ENCODE measurements at regions not wholly inside any gene's neighbourhood (a gene's known extent, or its start where the extent isn't known, plus 50 kb on each side); places are given as distances from the start of the nearest gene placed in this dataset.
"Not testable (repeated sequence)": the region's sequence is repeated elsewhere in the genome, so short reads cannot be mapped to it uniquely, and the experiment has no call there.

DNA sequence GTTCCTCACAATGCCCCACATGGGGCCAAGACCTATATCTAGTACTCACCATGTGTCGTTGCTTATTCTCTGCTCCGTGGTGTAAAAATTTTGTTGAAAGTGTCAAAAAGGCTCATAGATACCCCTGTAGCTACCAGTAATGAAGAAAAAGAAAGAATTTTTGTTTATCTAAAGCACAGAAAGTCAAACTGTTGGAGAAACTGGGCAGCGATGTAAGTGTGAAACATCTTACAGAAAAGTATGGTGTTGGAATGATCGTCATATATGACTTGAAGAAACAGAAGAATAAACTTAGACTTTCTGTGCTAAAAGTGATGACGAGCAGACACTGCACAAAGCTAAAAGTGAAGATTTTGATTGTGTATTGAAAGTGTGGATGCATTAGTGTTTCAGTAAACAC is 626.6 kb upstream of the GHITM start:
- TF ChIP-seq, protein P1, sequence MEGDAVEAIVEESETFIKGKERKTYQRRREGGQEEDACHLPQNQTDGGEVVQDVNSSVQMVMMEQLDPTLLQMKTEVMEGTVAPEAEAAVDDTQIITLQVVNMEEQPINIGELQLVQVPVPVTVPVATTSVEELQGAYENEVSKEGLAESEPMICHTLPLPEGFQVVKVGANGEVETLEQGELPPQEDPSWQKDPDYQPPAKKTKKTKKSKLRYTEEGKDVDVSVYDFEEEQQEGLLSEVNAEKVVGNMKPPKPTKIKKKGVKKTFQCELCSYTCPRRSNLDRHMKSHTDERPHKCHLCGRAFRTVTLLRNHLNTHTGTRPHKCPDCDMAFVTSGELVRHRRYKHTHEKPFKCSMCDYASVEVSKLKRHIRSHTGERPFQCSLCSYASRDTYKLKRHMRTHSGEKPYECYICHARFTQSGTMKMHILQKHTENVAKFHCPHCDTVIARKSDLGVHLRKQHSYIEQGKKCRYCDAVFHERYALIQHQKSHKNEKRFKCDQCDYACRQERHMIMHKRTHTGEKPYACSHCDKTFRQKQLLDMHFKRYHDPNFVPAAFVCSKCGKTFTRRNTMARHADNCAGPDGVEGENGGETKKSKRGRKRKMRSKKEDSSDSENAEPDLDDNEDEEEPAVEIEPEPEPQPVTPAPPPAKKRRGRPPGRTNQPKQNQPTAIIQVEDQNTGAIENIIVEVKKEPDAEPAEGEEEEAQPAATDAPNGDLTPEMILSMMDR (conservative IDR thresholded peaks at IDR 0.05; ENCODE audit: low read depth, low read length) = no peak
- DNase-seq (ENCODE audit: low read depth) = no peak
- H3K4me3 ChIP-seq (ENCODE audit: low read depth, low read length) = no peak overlapping the region

DNA sequence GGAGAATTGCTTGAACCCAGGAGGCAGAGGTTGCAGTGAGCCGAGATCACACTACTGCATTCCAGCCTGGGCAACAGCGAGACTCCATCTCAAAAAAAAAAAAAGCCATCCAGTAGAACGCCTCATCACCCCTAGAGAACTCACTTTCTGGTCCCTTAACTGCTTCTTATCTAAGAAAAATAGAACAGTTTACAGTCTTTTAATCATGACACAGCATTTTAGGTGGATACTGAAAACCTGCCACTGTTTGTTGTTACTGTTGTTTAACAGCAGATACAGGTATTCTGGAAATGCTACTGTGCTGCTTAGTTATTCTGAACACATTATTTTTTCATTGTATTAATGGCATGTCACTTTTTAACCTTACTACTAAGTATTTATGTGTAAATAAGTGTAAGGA is 624.3 kb upstream of the GHITM start:
- no peak overlapping the region for H3K4me3 ChIP-seq (ENCODE audit: low read depth, low read length)
- DNase-seq (ENCODE audit: low read depth) = no peak
- TF ChIP-seq, protein P1 (conservative IDR thresholded peaks at IDR 0.05; ENCODE audit: low read depth, low read length) = no peak

DNA sequence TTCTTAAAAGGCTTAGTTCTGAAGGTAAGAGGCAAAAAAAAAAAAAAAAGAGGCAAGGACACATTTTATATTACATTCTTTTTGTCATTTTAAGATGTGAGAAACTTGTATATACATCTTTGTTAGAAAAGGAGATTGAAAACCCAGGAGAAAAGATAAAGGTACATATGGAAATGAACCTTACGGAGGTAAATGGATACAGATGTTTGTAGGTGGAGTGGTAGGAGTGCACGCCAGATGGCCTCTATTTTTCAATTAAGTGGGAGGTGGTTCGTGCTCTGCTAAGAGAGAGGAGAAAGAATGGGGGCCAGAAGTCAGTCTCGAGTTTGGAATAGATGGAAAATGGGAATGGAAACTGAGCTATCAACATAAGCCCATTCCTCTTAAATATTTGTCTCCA is 622.5 kb upstream of the GHITM start:
- no peak overlapping the region for H3K4me3 ChIP-seq (ENCODE audit: low read depth, low read length)
- TF ChIP-seq, protein P1 (conservative IDR thresholded peaks at IDR 0.05; ENCODE audit: low read depth, low read length) = no peak
- no peak for DNase-seq (ENCODE audit: low read depth)

DNA sequence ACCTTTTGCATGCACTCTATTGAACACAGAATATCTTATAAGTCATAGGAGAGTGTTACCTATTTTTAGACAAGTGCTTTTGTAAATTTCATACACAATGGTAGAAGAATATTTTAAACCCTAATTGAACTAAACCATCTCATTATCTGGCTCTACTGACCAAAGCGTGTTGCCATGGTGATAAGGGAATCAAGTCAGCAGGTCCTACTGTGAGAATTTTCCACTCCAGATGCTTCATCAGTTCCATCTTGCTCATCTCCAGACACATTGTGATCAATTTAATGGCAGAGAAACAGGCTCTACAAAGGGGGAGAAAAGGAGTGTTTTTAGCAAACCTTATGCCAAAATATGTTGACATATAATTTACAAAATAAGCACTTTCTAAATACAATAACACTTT is 621.9 kb upstream of the GHITM start:
- H3K4me3 ChIP-seq (ENCODE audit: low read depth, low read length) = no peak overlapping the region
- no peak for DNase-seq (ENCODE audit: low read depth)
- TF ChIP-seq, protein P1 (conservative IDR thresholded peaks at IDR 0.05; ENCODE audit: low read depth, low read length) = no peak

DNA sequence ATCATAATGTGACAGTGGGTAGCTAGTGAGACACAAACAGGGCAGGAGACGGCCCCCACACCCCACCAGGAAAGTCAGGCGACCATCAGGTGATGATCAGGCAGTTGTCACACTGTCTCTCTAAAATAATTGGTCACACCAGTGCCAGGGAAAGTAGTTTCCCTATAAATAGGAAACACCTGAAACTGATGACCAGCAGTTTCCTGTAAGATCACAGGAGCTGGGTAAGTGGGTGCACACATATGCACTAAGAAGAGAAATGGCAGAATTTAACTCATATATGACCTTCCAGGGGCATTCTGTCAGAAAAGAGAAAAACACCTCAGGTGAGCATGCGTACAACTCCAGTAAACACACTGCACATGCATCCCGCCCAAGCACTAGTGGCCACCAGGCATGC is 620.5 kb upstream of the GHITM start:
- TF ChIP-seq, protein P1 (conservative IDR thresholded peaks at IDR 0.05; ENCODE audit: low read depth, low read length) = no peak
- no peak overlapping the region for H3K4me3 ChIP-seq (ENCODE audit: low read depth, low read length)
- DNase-seq (ENCODE audit: low read depth) = no peak

DNA sequence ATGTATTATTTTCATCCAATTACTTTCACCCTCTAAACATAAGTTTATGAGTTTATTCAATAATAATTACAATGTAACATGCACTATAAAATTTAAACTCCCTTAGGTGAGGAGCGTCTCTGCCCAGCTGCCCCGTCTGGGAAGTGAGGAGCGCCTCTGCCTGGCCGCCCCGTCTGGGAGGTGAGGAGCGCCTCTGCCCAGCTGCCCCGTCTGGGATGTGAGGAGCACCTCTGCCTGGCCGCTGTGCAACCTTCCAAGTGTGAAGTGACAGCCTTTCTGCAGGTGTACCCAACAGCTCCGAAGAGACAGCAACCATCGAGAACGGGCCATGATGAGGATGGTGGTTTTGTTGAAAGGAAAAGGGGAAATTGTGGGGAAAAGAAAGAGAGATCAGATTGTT is 618.9 kb upstream of the GHITM start:
- not testable (repeated sequence) for DNase-seq (ENCODE audit: low read depth)

DNA sequence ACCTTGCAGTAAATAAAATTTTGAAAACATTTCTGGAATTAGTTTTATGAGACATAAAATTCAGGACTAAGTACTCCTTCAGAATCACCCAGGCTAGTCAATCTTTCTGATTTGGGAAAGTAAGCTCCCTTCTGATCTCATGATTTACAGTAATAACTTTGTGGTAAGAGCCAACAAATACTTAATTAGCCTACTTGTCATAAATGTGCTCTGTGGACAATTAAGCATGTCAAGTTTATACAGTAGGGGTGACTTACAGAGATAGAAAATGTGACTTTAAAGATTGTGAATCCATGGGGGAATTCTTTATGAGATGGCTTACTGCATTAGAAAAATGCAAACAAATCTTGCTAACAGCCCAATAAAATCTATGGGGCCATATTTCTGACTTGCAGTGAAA is 616.9 kb upstream of the GHITM start:
- TF ChIP-seq, protein P1 (conservative IDR thresholded peaks at IDR 0.05; ENCODE audit: low read depth, low read length) = no peak
- no peak overlapping the region for H3K4me3 ChIP-seq (ENCODE audit: low read depth, low read length)
- no peak for DNase-seq (ENCODE audit: low read depth)

More for the DNA sequence above, 618.9 kb upstream of the GHITM start:
- not testable (repeated sequence) for H3K4me3 ChIP-seq (ENCODE audit: low read depth, low read length)
